Parathyroid adenoma (tissue), 2 donors: ENCODE measurements at regions not wholly inside any gene's neighbourhood (a gene's known extent, or its start where the extent isn't known, plus 50 kb on each side); places are given as distances from the start of the nearest gene placed in this dataset.

Experiments used
- H2AFZ ChIP-seq: fragments of 300-600 bp; sonication (generic); one replicate; pipeline ENCODE4 v1.7.0; 2017; ENCODE audit warnings: antibody characterized with exemption, mild to moderate bottlenecking
- H3K27ac ChIP-seq: fragments of 300-600 bp; sonication (generic); one replicate; pipeline ENCODE4 v1.7.0; 2017
- H3K27me3 ChIP-seq: fragments of 300-600 bp; sonication (generic); one replicate; pipeline ENCODE4 v1.7.0; 2017; ENCODE audit warnings: low read length; ENCODE audit not compliant: control insufficient read depth, insufficient read depth
- H3K36me3 ChIP-seq: fragments of 300-600 bp; sonication (generic); one replicate; pipeline ENCODE4 v1.7.0; 2017; ENCODE audit warnings: low read length; ENCODE audit not compliant: control insufficient read depth, insufficient read depth
- H3K4me1 ChIP-seq: fragments of 300-600 bp; sonication (generic); one replicate; pipeline ENCODE4 v1.7.0; 2017; ENCODE audit warnings: control low read depth
- H3K4me2 ChIP-seq: fragments of 300-600 bp; sonication (generic); one replicate; pipeline ENCODE4 v1.7.0; 2017; ENCODE audit warnings: low read length
- H3K4me3 ChIP-seq: fragments of 300-600 bp; sonication (generic); one replicate; pipeline ENCODE4 v1.7.0; 2017; ENCODE audit warnings: low read depth, low read length
- H3K79me2 ChIP-seq: fragments of 300-600 bp; sonication (generic); one replicate; pipeline ENCODE4 v1.7.0; 2017; ENCODE audit warnings: control low read depth
- H3K9ac ChIP-seq: fragments of 300-600 bp; sonication (generic); one replicate; pipeline ENCODE4 v1.7.0; 2017; ENCODE audit warnings: mild to moderate bottlenecking
- H3K9me3 ChIP-seq: fragments of 300-600 bp; sonication (generic); one replicate; pipeline ENCODE4 v1.7.0; 2017; ENCODE audit warnings: low read length; ENCODE audit not compliant: control insufficient read depth
- CTCF ChIP-seq: fragments of 300-600 bp; sonication (generic); IDR thresholded peaks from one replicate; pipeline ENCODE4 v1.7.0; 2017; ENCODE audit warnings: antibody characterized with exemption, mild to moderate bottlenecking
- donor health status: primary hyperparathyroidism.

- Histone ChIP-seq H3K27me3 (no peaks in the 10 kb centered on the region), H3K79me2 (no peaks in the 10 kb centered on the region), H2AFZ (no peak overlapping the region), H3K36me3 (no peaks in the 10 kb centered on the region), H3K9ac (no peak overlapping the region), H3K27ac (no peak overlapping the region), H3K4me1 (no peaks in the 10 kb centered on the region), H3K9me3 (no peaks in the 10 kb centered on the region), H3K4me2 (no peak overlapping the region), H3K4me3 (no peak overlapping the region)
- no peak for TF ChIP-seq CTCF
Observed at GRCh38 chr15:94032571-94032970, 198.8 kb upstream of the MCTP2 start.

GRCh38 chr15:94031072-94031471, 200.3 kb upstream of the MCTP2 start:
- no peak overlapping the region for H3K9ac ChIP-seq
- H3K36me3 ChIP-seq = no peaks in the 10 kb centered on the region
- no peaks in the 10 kb centered on the region for H3K9me3 ChIP-seq
- H3K27me3 ChIP-seq = no peaks in the 10 kb centered on the region
- H2AFZ ChIP-seq = no peak overlapping the region
- TF ChIP-seq CTCF = no peak
- no peaks in the 10 kb centered on the region for H3K79me2 ChIP-seq
- no peak overlapping the region for H3K4me3 ChIP-seq
- H3K4me2 ChIP-seq = no peak overlapping the region
- H3K4me1 ChIP-seq = no peaks in the 10 kb centered on the region
- no peak overlapping the region for H3K27ac ChIP-seq

- no peaks in the 10 kb centered on the region for H3K36me3 ChIP-seq
- no peak overlapping the region for H3K27ac ChIP-seq
- H2AFZ ChIP-seq = no peak overlapping the region
- no peak overlapping the region for H3K4me2 ChIP-seq
- H3K9me3 ChIP-seq = no peaks in the 10 kb centered on the region
- H3K4me3 ChIP-seq = no peak overlapping the region
- TF ChIP-seq CTCF = no peak
- H3K27me3 ChIP-seq = no peaks in the 10 kb centered on the region
- H3K9ac ChIP-seq = no peak overlapping the region
- H3K79me2 ChIP-seq = no peaks in the 10 kb centered on the region
- no peaks in the 10 kb centered on the region for H3K4me1 ChIP-seq
Observed at GRCh38 chr15:94029495-94029894, 201.9 kb upstream of the MCTP2 start.

GRCh38 chr15:94028809-94029208, 202.6 kb upstream of the MCTP2 start:
- no peaks in the 10 kb centered on the region for H3K9me3 ChIP-seq
- H3K27me3 ChIP-seq = no peaks in the 10 kb centered on the region
- H3K4me2 ChIP-seq = no peak overlapping the region
- H3K4me3 ChIP-seq = no peak overlapping the region
- H3K79me2 ChIP-seq = no peaks in the 10 kb centered on the region
- no peak overlapping the region for H3K27ac ChIP-seq
- no peak overlapping the region for H3K9ac ChIP-seq
- H3K4me1 ChIP-seq = no peaks in the 10 kb centered on the region
- TF ChIP-seq CTCF = no peak
- H2AFZ ChIP-seq = no peak overlapping the region
- no peaks in the 10 kb centered on the region for H3K36me3 ChIP-seq

- no peaks in the 10 kb centered on the region for H3K36me3 ChIP-seq
- H3K4me1 ChIP-seq = no peaks in the 10 kb centered on the region
- H2AFZ ChIP-seq = no peak overlapping the region
- no peak overlapping the region for H3K9ac ChIP-seq
- no peaks in the 10 kb centered on the region for H3K9me3 ChIP-seq
- TF ChIP-seq CTCF = no peak
- no peak overlapping the region for H3K4me2 ChIP-seq
- H3K27me3 ChIP-seq = no peaks in the 10 kb centered on the region
- no peak overlapping the region for H3K27ac ChIP-seq
- no peak overlapping the region for H3K4me3 ChIP-seq
- H3K79me2 ChIP-seq = no peaks in the 10 kb centered on the region
Observed at GRCh38 chr15:94028121-94028520, 203.2 kb upstream of the MCTP2 start.
